ENCODE measurements at regions not wholly inside any gene's neighbourhood (a gene's known extent, or its start where the extent isn't known, plus 50 kb on each side); places are given as distances from the start of the nearest gene placed in this dataset.

DNA sequence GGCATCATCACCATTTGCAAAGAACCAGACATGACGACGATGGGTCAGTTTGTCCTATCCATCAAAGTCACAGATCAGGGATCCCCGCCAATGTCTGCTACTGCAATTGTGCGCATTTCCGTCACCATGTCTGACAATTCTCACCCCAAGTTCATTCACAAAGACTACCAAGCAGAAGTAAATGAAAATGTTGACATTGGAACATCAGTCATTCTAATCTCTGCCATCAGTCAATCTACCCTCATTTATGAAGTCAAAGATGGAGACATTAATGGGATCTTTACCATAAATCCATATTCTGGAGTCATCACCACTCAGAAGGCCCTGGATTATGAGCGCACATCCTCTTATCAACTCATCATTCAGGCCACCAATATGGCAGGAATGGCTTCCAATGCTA, 171.6 kb upstream of the MTNR1B start:
- Histone ChIP-seq H3K18ac (ENCODE audit: insufficient read length, low read depth, low read length) (no peak overlapping the region), H3T11ph (ENCODE audit: low read length) (no peak overlapping the region), H4K8ac (replicated peaks; ENCODE audit: insufficient read length, low read depth, low read length) (no peak overlapping the region), H2AFZ (ENCODE audit: low read length) (no peak overlapping the region), H3K14ac (ENCODE audit: insufficient read depth, low read length) (no peak overlapping the region), H3K4me1 (ENCODE audit: insufficient read depth, low read length) (0 out of 2 replicates have a peak, but pooled peaks cover 4% of the 10 kb centered on the region), H3K27ac (ENCODE audit: insufficient read length, low read depth, low read length) (no peak overlapping the region), H3K9ac (ENCODE audit: extremely low read depth, insufficient read length, low read length) (no peak overlapping the region), H3K4me2 (ENCODE audit: insufficient read depth, insufficient read length, low read length) (no peak overlapping the region), H4K5ac (ENCODE audit: insufficient read length, low read depth, low read length) (no peak overlapping the region), H4K20me1 (ENCODE audit: control insufficient read depth, insufficient read depth, insufficient read length) (no peaks in the 10 kb centered on the region), H2BK15ac (ENCODE audit: low read depth, low read length) (no peak overlapping the region), H2BK120ac (ENCODE audit: low read depth, low read length, poor library complexity, severe bottlenecking) (no peak overlapping the region), H3K79me1 (ENCODE audit: insufficient read depth, low read depth, low read length, poor library complexity, severe bottlenecking) (no peaks in the 10 kb centered on the region), H3K56ac (ENCODE audit: insufficient read length, low read depth, low read length) (no peak overlapping the region), H2BK5ac (ENCODE audit: insufficient read length, low read length) (no peak overlapping the region), H2AK5ac (ENCODE audit: insufficient read length, low read length) (no peak overlapping the region), H3K79me2 (ENCODE audit: insufficient read depth, low read length) (no peaks in the 10 kb centered on the region; the same call in 1 of the 2 replicates), H3K23me2 (ENCODE audit: insufficient read length, low read depth, low read length, poor library complexity, severe bottlenecking) (no peaks in the 10 kb centered on the region), H2BK12ac (ENCODE audit: insufficient read length, low read depth, low read length) (no peak overlapping the region), H3K27me3 (ENCODE audit: insufficient read depth, low read length) (no peaks in the 10 kb centered on the region), H3K23ac (ENCODE audit: insufficient read length, low read depth, low read length) (no peak overlapping the region), H4K91ac (ENCODE audit: insufficient read length, low read depth, low read length) (no peak overlapping the region), H3K4ac (ENCODE audit: low read depth, low read length) (no peak overlapping the region), H3K9me3 (ENCODE audit: control insufficient read depth, low read depth, low read length) (no peaks in the 10 kb centered on the region), H2BK20ac (ENCODE audit: low read depth, low read length, poor library complexity, severe bottlenecking) (no peak overlapping the region)
- Mint-ChIP-seq H3K36me3 (ENCODE audit: insufficient read depth in 1 of 3, low read depth in 3 of 3) (peaks cover 8 to 20% (median 19%) of the 10 kb centered on the region in 3 experiments), H3K4me3 (no peak overlapping the region), H3K27ac (no peak overlapping the region), H3K4me1 (peaks cover 25% of the 10 kb centered on the region in 2 experiments), H3K27me3 (ENCODE audit: low read depth) (no peaks in the 10 kb centered on the region), H3K9me3 (no peaks in the 10 kb centered on the region; a peak in 1 of 5 replicates)
- no CpG with 5 or more reads among the region's 6 CpGs for WGBS (ENCODE audit: extremely low coverage, insufficient read length, low lambda C conversion rate)
- TF ChIP-seq CTCF (conservative IDR thresholded peaks at IDR 0.05): no peak
- DNase-seq: no peak
